OCI-LY7 (cell line): ENCODE measurements at regions not wholly inside any gene's neighbourhood (a gene's known extent, or its start where the extent isn't known, plus 50 kb on each side); places are given as distances from the start of the nearest gene placed in this dataset.

Experiments used
- EZH2phosphoT487 ChIP-seq: fragments of 200-600 bp; sonication (generic); IDR thresholded peaks from 2 replicates; pipeline ENCODE4 v1.6.1; 2018; ENCODE audit warnings: low read depth, borderline replicate concordance, mild to moderate bottlenecking, mixed run types, antibody characterized with exemption, low read length, moderate library complexity, mixed read lengths
- TF ChIP-seq, protein P1 (sequence below): fragments of 200-600 bp; sonication (generic); conservative IDR thresholded peaks from 2 replicates; pipeline ENCODE4 v1.5.1; 2014; ENCODE audit warnings: mild to moderate bottlenecking, antibody characterized with exemption, low read length, moderate library complexity, mixed read lengths

DNA sequence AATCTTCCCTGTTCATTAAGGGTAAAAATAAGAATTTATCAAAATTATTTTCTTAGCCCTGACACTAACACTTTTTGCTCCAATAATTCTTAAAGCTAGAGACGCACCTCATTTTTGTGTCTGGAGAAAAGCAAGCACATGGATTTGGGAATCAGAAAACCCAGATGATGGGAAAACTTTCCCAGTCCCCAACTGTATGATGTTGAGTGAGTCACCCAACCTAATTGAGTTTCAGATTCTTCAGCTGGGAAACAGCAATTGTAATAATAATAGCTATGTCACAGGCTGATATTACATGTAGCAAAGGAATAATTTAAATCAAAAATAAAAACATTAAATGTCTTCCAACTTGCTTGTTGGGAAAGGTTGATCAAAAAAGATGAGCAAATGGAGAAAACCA is 159.0 kb downstream of the MIS18A start:
- TF ChIP-seq, protein P1, sequence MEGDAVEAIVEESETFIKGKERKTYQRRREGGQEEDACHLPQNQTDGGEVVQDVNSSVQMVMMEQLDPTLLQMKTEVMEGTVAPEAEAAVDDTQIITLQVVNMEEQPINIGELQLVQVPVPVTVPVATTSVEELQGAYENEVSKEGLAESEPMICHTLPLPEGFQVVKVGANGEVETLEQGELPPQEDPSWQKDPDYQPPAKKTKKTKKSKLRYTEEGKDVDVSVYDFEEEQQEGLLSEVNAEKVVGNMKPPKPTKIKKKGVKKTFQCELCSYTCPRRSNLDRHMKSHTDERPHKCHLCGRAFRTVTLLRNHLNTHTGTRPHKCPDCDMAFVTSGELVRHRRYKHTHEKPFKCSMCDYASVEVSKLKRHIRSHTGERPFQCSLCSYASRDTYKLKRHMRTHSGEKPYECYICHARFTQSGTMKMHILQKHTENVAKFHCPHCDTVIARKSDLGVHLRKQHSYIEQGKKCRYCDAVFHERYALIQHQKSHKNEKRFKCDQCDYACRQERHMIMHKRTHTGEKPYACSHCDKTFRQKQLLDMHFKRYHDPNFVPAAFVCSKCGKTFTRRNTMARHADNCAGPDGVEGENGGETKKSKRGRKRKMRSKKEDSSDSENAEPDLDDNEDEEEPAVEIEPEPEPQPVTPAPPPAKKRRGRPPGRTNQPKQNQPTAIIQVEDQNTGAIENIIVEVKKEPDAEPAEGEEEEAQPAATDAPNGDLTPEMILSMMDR: no peak
- TF ChIP-seq EZH2phosphoT487: no peak
